Stimulated activated CD8-positive, alpha-beta memory T cell treated with anti-CD3 and anti-CD28 coated beads, Interleukin-15, amount 100 ng/mL, for 24 hours (primary cell): ENCODE measurements at regions not wholly inside any gene's neighbourhood (a gene's known extent, or its start where the extent isn't known, plus 50 kb on each side); places are given as distances from the start of the nearest gene placed in this dataset.
"Not testable (repeated sequence)": the region's sequence is repeated elsewhere in the genome, so short reads cannot be mapped to it uniquely, and the experiment has no call there.

ENCODE experiments used
- DNase-seq: peaks from one replicate; pipeline ENCODE4 v3.0.0-alpha.2; 2020; ENCODE audit warnings: low read depth

DNA sequence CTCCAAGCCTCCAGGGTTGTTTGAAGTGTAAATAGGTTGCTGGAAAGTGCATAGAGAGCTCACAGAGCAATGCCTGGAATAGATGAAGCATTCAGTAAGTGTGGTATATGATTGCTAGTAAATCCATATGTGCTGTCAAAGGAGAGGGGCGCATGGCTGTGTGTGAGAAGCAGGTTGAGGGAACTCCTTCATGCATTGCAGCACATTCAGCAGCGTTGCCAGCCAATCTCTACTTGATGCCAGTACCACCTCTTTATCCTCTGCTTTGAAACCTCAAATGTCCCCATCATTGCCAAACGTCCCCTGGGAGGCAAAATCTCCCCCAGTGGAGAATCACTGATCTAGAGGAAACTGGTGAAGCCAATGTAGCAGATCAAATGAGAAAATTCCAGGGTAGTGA, 82.7 kb upstream of the RALGAPA2 start:
- no peak for DNase-seq

DNA sequence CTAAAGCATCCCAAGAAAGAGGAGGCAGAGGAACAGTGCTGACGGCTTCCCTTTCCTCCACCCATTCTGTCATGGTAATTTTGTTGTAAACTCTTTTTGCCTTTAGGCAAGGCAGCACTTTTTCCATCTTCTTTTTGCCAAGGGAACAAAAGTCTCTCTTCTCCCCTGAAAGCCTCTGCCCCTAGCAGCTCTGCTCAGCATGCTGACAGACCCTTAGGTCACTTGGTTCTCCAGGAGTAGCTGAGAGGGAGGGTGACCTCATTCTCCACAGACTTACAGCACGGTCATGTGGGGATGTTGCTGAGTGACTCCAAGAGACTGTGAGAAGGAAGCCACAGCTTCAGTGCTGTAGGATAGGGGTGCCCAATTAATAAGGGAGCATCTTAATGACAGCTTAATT, 81.1 kb upstream of the RALGAPA2 start:
- no peak for DNase-seq

DNA sequence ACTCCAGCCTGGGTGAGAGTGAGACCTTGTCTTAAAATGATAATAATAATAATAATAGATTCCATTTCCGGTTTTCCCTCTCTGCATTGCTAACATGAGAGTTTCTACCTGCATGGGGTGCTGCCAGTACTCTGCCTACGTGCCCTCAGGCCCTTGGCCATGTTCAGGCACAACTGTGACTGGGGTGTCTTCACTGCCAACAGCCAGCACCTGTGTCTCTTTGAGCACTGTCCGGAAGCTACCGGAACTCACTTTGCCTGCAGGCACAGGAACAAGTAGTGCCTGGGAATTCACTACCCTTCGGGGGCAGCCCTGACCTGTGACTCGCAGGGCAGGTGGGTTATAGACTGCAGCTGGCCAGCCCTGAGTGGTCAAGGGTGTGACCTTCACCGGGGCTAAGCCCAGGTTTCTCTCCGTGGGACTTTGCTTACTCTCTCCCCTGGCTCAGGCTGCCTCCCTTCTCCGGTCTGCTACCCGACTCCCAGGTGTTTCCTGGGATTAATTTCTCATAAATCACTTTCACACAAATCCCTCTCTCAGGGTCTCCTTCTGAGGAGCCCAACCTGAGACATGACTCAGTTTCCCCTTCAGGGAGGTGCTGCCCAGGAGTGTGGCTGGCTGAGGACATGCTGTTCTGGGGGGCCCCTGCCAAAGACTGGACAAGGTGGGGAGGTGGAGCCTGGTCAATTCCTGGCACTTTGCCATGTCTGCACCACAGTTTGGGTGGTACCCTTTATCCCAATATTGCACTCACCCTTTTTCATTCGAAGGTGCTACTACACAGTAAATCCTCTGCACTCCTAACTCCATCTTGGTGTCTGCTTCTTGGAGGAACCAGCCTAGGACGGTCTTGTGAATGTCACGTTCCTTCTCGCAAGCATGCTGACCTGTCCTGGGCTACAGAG, 79.5 kb upstream of the RALGAPA2 start:
- DNase-seq = no peak

DNA sequence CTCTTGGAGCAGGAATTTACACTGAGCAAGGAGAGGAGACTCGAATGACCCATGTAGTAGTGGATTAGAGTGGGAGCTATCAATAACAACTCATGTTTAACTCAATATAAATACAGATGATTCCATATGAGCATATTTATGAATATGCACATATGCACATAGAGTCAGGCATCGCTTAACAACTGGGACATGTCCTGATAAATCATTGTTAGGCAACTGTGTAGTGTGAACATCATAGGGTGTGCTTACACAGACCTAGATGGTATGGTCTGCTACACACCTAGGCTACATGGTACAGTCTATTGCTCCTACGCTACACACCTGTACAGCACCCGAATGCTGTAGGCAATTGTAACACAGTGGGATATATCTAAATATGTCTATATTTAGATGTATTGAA, 75.9 kb upstream of the RALGAPA2 start:
- DNase-seq = no peak

DNA sequence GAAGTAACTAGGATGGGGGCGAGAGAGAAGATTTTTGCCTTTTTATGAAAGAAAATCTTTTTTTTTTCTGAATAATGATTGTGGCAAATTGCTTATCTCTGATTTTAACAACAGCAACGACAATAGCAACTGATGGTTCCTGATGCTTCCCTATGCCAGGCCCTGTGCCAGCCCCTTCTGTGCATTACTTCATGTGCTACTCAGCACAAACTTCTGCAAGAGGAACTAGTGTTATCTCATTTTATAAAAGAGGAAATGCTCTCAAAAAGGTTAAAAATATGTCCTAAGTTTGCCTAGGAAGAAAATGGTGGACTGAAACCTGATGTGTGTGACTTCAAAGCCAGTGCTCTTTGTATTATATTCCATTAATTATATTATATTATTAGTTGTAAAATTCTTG, 74.0 kb upstream of the RALGAPA2 start:
- no peak for DNase-seq

DNA sequence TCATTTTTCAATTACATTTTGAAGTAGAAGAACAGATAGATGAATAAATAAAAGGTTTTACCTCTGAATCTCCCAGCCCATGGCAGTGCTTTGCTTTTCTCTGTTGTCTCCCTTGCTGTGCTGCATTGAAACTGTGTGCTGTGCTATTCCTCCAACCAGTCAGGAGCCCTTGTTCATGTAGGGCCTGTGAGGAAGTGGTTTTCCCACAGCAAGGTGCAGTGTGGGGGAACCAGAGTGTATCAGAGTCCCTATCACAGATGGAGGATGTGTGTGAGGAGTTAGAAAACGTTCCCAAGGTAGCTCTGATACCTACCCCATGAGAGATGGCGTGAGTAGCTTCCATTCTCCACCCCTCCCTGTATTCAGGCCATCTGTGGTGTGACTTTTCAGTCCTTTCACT, 72.8 kb upstream of the RALGAPA2 start:
- DNase-seq = no peak

DNA sequence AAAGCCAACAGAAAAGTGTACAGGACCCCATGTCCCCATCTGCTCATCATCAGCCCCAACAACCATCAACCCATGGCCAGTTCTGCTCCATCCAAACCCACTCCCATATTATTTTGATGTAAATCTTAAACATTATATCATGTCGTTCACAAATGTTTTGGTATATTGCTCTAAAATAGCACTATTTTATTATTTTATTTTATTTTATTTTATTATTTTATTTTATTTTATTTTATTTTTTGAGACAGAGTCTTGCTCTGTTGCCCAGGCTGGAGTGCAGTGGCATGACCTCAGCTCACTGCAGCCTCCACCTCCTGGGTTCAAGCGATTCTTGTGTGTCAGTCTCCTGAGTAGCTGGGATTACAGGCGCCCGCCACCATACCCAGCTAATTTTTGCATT, 72.0 kb upstream of the RALGAPA2 start:
- not testable (repeated sequence) for DNase-seq

DNA sequence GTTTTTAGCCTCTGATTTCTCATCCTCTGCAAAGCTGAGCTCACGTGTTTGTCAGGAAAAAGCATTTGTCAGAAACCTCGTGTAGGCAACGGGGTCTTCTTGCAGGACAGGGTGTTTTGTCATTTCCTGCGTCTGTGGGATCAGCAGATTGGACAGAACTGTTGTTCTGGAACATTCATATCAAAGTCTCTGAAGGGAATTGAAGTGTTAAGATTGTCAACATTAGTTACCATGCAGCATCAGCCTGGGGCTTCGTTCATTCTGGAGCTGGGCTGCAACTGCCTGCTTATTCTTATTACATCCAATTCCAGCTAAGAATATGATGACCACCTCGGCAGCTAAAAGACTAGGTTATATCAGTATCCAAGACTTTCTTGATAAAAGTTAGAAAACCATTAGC, 71.0 kb upstream of the RALGAPA2 start:
- DNase-seq = no peak

DNA sequence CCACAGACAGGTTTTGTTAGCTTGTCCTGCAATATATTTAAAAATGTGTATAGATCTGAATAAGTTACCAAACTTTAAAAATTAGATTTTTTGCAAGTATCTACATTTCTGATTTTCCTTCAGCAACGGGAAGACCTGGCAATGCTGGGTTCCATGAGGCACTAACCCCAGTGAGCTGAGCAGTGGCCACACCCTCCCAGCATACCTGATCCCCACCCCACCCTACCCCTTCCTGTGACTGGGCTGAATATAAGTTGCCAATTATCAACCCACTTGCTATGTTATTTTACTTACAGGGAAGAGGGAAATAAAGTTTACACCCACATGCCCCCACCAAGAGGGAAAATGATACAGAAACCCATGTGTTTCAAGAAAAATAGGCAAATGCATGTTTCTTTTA, 70.3 kb upstream of the RALGAPA2 start:
- DNase-seq = no peak

DNA sequence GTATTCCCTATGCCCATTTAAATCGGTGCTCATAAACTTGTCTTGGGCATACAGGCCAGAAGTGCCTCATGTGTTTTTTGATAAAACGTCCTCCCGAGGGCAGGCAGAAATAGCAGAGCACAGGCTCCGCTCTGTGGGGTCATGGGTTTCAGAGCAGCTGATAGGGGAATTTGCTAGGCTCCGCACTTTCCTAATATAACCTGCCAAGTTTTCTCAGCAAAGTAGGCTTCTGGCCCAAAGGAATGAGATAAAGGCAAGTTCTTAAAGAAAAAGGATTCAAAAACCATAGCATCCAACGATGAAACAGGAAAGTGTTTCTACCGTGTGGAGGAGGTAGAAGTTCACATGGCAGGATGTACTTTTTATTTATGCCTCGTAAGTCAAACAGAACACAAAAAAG, 69.8 kb upstream of the RALGAPA2 start:
- no peak for DNase-seq

DNA sequence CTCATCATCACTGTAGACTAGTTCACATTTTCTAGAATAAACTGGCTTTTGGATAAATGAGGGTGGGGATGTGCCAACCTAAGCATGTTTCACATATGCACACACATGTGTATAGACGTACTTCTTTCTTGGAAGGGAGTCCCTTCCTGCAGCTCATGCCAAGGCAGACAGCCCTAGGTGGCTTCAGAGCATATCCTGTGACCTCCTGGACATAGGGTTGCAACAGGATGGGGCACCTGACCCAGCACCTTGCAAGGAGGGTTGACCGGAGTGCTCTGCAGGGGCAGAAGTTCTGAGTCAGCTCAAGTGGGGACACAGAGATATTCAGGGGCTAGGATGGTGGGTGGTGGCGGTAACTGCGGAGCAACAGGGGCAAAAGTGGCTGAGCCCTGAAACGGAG, 68.6 kb upstream of the RALGAPA2 start:
- no peak for DNase-seq

DNA sequence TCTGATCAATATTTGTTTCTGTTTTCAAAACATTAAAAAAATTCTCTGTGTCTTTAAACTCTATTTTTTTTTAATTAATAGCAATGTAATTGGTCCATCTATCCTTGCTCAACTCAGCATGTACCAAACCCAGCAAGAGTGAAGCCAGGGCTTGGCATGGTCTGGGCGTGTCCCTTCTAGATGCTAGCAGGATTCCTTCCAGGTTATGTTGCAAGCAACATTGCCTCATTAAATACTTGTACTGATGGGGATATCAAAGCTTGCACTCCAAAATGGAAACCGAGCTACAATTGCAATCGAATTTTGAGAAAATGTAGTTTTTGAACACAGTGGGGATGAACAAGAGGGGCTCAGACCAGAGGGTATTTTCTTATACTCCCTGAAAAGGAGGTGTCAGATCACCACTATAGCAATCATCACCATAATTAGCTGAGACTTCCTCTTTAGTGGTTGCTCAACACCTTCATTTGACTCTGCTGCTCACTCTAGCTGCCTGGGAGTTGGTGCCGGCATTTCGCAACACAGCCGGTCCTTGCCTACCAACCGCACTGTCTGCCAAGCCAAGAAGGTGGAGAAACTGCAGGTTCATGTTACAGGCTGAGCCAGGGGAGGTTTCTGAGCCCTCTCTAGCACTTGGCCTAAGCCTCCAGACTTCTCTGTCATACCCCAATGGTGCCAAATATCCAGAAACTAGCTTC, 67.8 kb upstream of the RALGAPA2 start:
- DNase-seq = no peak

DNA sequence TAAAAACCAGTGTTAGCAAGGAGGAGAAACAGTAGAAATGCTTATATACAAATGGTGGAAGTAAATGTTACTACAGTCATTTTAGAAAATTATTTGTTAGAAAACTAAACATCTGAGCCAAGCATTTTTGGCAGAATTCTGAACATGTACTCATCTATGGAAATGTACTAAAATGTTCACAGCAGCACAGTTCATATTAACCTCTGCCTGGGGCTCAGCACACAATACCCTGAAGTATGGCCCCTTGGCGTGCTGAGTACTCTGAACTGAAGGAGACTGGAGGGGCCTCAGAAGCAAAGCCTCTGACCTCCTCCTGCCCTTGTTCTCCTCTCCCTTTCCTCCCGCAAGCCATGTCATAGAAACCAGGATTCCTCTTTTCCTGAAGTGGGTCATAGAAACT, 66.2 kb upstream of the RALGAPA2 start:
- DNase-seq = no peak

DNA sequence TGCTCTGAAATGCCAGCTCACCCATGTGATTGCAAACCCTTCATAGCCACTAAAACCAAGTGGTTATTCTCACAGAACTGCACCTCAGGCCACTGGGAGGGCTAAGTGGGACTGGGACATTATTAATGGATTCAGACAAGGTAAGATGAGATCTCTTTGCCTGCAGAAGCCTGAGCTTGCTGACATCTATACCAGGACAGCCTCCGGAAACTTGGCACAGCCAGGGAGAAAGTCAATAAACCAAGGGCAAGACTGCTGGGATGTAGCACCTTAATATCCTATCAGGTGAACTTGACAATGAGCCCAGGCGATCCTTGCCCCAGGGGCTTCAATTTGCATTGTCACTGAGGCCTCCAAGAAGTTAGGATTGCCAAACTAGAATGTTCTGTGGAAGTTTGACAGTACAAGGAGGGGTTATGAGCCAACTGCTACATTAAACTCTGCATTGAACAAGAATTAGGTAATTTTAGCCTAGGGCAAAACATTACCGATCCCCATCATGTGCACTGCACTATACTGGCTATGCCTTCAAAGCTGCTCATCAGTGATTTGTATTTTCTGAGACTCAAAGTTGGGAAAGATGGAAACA, 60.1 kb upstream of the RALGAPA2 start:
- no peak for DNase-seq

DNA sequence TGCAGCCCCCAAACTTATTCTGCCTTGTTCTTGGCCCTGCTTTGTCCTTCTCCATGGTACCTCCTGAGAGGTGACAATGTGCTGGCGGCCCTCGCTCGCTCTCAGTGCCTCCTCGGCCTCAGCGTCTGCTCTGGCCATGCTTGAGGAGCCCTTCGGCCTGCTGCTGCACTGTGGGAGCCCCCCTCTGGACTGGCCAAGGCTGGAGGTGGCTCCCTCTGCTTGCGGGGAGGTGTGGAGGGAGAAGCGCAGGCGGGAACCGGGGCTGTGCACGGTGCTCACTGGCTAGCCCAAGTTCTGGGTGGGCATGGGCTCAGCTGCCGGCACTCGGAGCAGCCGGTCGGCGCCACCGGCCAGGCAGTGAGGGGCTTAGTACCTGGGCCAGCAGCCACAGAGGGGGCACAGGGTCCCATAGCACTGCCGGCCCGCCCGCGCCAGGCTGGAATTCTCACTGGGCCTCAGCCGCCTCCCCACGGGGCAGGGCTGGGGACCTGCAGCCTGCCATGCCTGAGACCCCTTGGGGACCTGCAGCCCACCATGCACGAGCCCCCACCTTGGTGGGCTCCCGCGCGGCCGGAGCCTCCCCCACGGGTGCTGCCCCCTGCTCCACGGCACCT, 55.9 kb upstream of the RALGAPA2 start:
- no peak for DNase-seq

DNA sequence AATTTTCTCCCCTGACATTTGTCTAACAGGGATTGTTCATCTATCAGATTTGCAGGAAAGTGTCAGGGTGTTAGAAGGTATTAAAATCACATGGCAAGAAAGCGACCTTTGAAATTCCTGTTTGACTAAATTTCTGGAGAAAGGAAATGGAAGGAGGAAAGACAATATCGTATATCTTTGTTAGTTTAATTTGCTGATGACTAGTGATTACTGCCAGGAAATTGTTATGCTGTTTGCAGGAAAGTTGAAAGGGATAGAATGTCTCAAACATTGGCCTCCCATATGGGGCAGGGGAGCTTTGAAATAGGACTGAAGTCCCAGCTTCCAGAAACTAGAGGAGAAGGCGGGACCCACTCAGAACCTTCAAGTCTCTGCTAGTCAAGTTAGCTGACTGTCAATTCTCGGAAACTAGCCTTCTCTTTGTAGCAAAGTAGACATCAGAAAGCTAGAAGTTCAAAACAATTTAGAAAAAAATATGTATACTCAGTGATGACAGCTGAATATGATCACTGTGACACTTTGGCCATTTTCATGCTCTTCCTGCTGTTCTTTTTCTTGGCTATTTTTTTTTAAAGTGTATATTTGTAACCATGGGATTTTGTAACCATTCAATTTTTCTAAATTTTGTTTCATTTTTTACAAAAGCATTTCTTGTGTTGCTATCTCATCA, 53.4 kb upstream of the RALGAPA2 start:
- no peak for DNase-seq

DNA sequence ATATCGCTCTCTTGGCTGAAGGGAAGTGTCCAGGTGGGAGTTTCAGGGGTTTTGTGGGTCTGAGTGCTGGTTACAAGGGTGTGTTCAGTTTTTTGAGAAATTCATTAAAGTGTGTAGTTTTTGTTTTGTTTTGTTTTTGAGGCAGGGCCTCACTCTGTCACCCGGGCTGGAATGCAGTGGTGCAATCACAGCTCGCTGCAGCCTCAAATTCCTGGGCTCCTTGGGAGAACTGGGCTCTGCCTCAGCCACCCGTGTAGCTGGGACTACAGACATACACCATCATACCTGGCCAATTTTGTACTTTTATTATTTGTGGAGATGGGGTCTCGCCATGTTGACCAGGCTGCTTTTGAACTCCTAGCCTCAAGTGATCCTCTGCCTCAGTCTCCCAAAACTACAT, 51.2 kb upstream of the RALGAPA2 start:
- DNase-seq = no peak
